Spleen (tissue), 7 donors: ENCODE measurements at regions not wholly inside any gene's neighbourhood (a gene's known extent, or its start where the extent isn't known, plus 50 kb on each side); places are given as distances from the start of the nearest gene placed in this dataset.

Source experiments
- CTCF ChIP-seq, 11 experiments: fragments of 200-600 bp in 7 of 11; fragments of 450-650 bp in 4 of 11; sonication (generic) in 4 of 11; IDR thresholded peaks in 8 of 11; conservative IDR thresholded peaks in 3 of 11; 1 replicate in 7 of 11; 2 replicates in 4 of 11; pipeline versions ENCODE4 v1.4.0 to v1.8.0; 2016 to 2021; ENCODE audit warnings: antibody characterized with exemption in 11 of 11, inconsistent platforms in 4 of 11, mild to moderate bottlenecking in 1 of 11
- POLR2A ChIP-seq, 3 donors: fragments of 450-650 bp; IDR thresholded peaks; one replicate each; pipeline ENCODE4 v1.5.1; 2017; ENCODE audit warnings: antibody characterized with exemption in 3 of 3, mild to moderate bottlenecking in 1 of 3
- POLR2AphosphoS5 ChIP-seq, 3 donors: sonication (generic); formaldehyde crosslinking; IDR thresholded peaks; one replicate each; pipeline ENCODE4 v1.5.1; 2017; ENCODE audit warnings: antibody characterized with exemption in 3 of 3
- donor health status: DM: no; HTN: no; CAD: no; lungs with moderate emphysema.
- donor health status: DM: no; HTN: no; CAD: no.
- donor health status: DM: no; HTN: no; CAD: no.

- TF ChIP-seq CTCF (IDR thresholded peaks at IDR 0.05 in 8 of 11, conservative IDR thresholded peaks at IDR 0.05 in 3 of 11) (no peak), POLR2A (IDR thresholded peaks at IDR 0.05) (no peak), POLR2AphosphoS5 (IDR thresholded peaks at IDR 0.05) (no peak)
Observed at GRCh38 chrX:49756692-49757091, 60.9 kb upstream of the PAGE1 start.
